HFFc6 (cell line): ENCODE measurements at regions not wholly inside any gene's neighbourhood (a gene's known extent, or its start where the extent isn't known, plus 50 kb on each side); places are given as distances from the start of the nearest gene placed in this dataset.

ENCODE experiments used
- DNase-seq: peaks from one replicate; pipeline ENCODE4 v3.0.0-alpha.2; 2018
- H3K27ac Mint-ChIP-seq: 2 replicates; pipeline ENCODE4 v1.8.0; 2020; ENCODE audit warnings: mild to moderate bottlenecking, mixed read lengths
- H3K27me3 Mint-ChIP-seq: 2 replicates; pipeline ENCODE4 v1.8.0; 2021; ENCODE audit warnings: mild to moderate bottlenecking, moderate library complexity, mixed read lengths; ENCODE audit not compliant: insufficient read depth
- H3K36me3 Mint-ChIP-seq: 2 replicates; pipeline ENCODE4 v1.8.0; 2021; ENCODE audit warnings: low read depth, mixed read lengths
- H3K4me1 Mint-ChIP-seq: 2 replicates; pipeline ENCODE4 v1.8.0; 2020; ENCODE audit warnings: low read depth, mixed read lengths
- H3K4me3 Mint-ChIP-seq: 2 replicates; pipeline ENCODE4 v1.8.0; 2020; ENCODE audit warnings: mild to moderate bottlenecking, moderate library complexity, mixed read lengths
- H3K9me3 Mint-ChIP-seq: 2 replicates; pipeline ENCODE4 v1.8.0; 2020; ENCODE audit warnings: mild to moderate bottlenecking, mixed read lengths
- CTCF ChIP-seq: fragments of 200-600 bp; sonication (generic); IDR thresholded peaks from 2 replicates; pipeline ENCODE4 v1.5.0; 2021; ENCODE audit warnings: antibody characterized with exemption, mild to moderate bottlenecking

DNA sequence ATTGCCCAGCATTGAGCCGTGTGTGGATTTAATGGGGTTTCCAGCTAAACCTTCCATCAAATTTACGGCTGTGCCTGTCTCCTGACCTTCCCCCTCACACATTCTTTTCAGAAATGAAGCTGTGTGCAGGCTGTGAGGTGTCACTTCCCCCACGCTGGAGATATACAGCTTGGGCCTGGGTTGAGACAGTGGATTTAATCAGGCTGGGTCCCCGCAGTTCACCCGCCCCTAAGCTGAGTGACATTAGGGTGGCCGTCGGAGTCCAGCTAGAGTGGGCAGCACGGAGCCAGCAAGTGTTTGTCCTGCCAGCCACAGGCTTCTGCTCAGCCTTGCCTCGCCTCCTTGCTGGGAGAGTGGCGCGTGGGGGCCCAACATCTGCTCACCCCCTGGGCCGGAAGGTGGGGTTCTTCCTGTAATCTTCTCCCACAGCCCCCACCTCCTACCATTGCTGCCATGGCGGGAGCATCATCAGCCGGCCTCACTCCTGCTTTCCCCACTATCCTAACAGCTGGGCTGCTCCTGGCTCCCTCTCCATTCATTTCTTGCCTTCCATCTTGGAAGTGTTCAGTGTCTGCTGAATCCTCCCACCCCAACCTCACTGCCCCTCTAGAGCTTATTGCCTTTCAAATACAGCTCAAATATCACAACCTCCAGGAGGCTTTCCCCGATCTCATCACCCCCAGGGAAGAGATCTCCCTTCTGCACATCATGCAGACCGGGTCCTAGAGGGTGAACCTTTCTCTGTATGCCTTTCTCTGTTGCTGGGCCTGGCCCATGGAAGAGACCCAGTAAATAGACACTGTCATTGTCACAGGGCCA, 149.0 kb downstream of the GLI2 start:
- Mint-ChIP-seq H3K4me1 (peaks cover 35% of the 10 kb centered on the region), H3K27me3 (peaks cover 5% of the 10 kb centered on the region), H3K9me3 (no peaks in the 10 kb centered on the region), H3K36me3 (peaks cover 14% of the 10 kb centered on the region), H3K27ac (peak overlapping the region; percentile 32), H3K4me3 (no peak overlapping the region)
- DNase-seq: no peak
- TF ChIP-seq CTCF: no peak

GRCh38 chr2:120885321-120885720, 149.7 kb downstream of the GLI2 start:
- no peak overlapping the region; the same call in 1 of the 2 replicates for H3K27ac Mint-ChIP-seq
- peaks cover 34% of the 10 kb centered on the region for H3K4me1 Mint-ChIP-seq
- DNase-seq: no peak
- TF ChIP-seq CTCF: no peak
- peaks cover 5% of the 10 kb centered on the region for H3K27me3 Mint-ChIP-seq
- H3K4me3 Mint-ChIP-seq: no peak overlapping the region
- peaks cover 20% of the 10 kb centered on the region for H3K36me3 Mint-ChIP-seq
- no peaks in the 10 kb centered on the region for H3K9me3 Mint-ChIP-seq

GRCh38 chr2:120885749-120886148, 150.1 kb downstream of the GLI2 start:
- peaks cover 6% of the 10 kb centered on the region for H3K27me3 Mint-ChIP-seq
- 0 out of 2 replicates have a peak overlapping the region, but pooled peaks have one; percentile 16 for H3K27ac Mint-ChIP-seq
- TF ChIP-seq CTCF: no peak
- H3K36me3 Mint-ChIP-seq: peaks cover 21% of the 10 kb centered on the region
- no peaks in the 10 kb centered on the region for H3K9me3 Mint-ChIP-seq
- DNase-seq: no peak
- H3K4me3 Mint-ChIP-seq: no peak overlapping the region
- peaks cover 32% of the 10 kb centered on the region for H3K4me1 Mint-ChIP-seq

- H3K9me3 Mint-ChIP-seq: no peaks in the 10 kb centered on the region
- peaks cover 42% of the 10 kb centered on the region for H3K4me1 Mint-ChIP-seq
- no peak for DNase-seq
- H3K36me3 Mint-ChIP-seq: peaks cover 31% of the 10 kb centered on the region
- H3K27me3 Mint-ChIP-seq: peaks cover 9% of the 10 kb centered on the region
- no peak overlapping the region for H3K27ac Mint-ChIP-seq
- TF ChIP-seq CTCF: no peak
- H3K4me3 Mint-ChIP-seq: no peak overlapping the region
These were observed 151.1 kb downstream of the GLI2 start for GRCh38 chr2:120886534-120887319.

DNA sequence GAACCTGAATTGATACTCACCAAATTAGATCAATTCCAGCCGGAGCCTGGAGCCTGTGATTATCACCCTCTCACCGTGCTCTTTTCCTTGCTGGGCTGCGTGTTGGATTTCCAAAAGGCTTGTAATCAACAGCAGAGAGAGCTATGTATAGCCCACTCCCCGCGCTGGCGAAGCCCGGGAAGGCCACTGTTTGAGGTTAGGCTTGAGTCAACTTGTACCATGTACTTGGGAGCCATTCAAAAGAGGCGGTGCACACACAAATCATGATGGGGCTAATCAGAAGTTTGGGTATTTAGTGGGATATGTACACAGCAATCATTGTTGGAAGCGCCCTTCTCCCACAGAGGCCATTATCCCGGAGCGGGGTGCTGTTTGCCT, 151.6 kb downstream of the GLI2 start:
- peaks cover 44% of the 10 kb centered on the region for H3K4me1 Mint-ChIP-seq
- H3K4me3 Mint-ChIP-seq: no peak overlapping the region
- peaks cover 32% of the 10 kb centered on the region for H3K36me3 Mint-ChIP-seq
- peaks cover 12% of the 10 kb centered on the region for H3K27me3 Mint-ChIP-seq
- no peak for DNase-seq
- no peaks in the 10 kb centered on the region for H3K9me3 Mint-ChIP-seq
- no peak overlapping the region for H3K27ac Mint-ChIP-seq
- TF ChIP-seq CTCF: no peak
